Hematopoietic multipotent progenitor cell treated with erythropoietin and hydrocortisone succinate and interleukin-3 and kit ligand, for 4 days (in vitro differentiated cells): ENCODE measurements at regions not wholly inside any gene's neighbourhood (a gene's known extent, or its start where the extent isn't known, plus 50 kb on each side); places are given as distances from the start of the nearest gene placed in this dataset.

ENCODE experiments used
- DNase-seq: peaks from one replicate; pipeline ENCODE4 v3.0.0-alpha.2; 2015

GRCh38 chrX:14476205-14476604, 53.1 kb upstream of the GLRA2 start:
- no peak for DNase-seq

DNA sequence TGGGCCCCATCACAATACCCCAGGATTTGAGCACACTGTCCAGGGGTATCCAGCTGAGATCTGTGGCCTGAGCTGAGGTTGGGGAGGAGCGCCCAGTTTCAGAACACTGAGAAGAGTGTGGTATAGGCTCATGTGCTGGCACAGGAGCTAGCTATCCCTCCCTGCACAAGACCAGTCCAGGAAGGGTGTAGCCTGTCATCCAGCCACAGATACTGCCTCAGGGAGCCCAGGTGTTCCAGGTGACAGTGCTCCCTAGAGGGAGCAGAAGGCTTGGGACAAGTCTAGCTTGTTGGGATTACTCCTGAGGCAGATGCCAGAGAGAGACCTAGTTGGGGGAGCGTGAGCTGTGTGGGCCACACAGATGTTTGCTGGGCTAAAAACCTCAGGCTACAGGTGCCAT, 79.6 kb upstream of the GLRA2 start:
- no peak for DNase-seq

DNA sequence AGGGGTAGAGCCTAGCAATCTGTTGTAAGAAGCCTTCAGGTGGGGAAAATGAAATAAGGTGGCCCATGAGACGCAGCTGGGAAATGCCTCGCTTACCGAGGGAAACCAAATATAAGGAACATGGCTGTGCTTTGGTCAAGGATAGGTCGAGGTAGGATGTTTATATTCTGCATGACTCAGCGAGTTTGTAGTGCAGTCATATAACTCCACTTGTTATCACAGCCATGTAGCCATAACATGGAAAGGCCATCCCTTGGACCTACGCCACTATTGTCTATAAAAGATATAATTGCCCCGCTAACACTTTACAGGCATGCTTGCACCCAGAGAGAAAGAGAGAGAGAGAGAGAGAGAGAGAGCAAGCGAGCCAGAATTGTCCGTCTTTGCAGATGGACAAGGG, 80.9 kb upstream of the GLRA2 start:
- DNase-seq: no peak

- DNase-seq: no peak
These were observed 89.2 kb upstream of the GLRA2 start for GRCh38 chrX:14440106-14440505.

- DNase-seq: no peak
These were observed 101.7 kb upstream of the GLRA2 start for GRCh38 chrX:14427614-14428013.

DNA sequence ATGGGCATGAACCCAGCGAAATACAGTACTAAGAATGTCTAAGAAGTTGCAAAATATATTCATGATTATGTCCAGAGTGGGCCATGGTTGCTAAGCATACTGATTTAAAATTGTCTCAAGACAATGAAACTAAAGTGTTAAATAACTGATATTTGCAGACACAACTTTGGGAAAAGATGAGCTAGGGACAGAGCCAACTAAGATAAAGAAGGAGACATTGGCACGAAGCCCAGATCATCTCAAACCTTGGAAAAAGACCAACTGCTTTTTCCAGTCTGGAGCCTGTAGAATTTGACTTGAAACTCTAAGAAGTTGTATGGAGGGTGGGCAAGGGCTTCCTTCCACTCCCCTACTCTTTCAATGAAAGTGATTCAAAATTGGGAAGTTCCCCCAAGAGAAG, 108.5 kb upstream of the GLRA2 start:
- DNase-seq: no peak

- no peak for DNase-seq
These were observed 116.7 kb upstream of the GLRA2 start for GRCh38 chrX:14412686-14413085.

- DNase-seq: no peak
These were observed 118.0 kb upstream of the GLRA2 start for GRCh38 chrX:14411326-14411725.

DNA sequence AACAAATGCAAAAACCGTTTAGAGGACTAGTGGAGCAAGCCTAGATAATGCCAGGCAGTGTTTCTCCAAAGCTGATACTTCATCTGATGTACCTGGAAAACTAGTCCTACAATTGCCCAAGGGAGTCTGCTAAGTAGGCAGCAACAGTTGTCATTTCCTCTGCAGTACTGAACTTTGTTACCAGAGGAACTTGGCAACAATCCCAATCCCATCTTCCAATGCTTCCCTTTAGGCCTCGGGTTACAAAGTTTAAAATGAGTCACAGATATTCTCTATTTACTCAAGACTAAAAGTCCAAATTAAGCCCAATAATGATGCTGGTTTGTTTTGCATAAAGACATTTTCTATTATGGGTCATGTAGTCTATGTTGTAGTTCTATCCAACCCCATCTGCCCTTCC, 120.0 kb upstream of the GLRA2 start:
- DNase-seq: no peak

DNA sequence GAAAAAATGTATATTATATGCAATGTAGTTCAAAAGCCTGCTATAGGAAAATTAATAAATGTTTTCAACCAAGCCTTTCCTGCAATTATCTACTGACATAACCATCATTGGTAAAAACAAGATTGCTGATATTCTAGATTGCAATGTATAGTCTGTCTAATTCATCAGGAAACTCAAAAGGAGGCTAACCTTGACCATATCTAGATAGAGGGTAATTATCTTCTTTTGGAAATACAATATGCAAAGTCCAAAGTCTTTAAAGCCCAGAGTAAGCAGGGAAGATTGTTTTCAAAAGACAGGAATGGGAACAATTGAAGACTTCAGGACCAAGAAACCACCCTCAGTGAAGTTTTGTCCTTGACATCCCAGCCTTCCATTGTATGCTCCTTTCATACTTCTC, 123.1 kb upstream of the GLRA2 start:
- DNase-seq: no peak

GRCh38 chrX:14398725-14399124, 130.6 kb upstream of the GLRA2 start:
- DNase-seq: no peak

- no peak for DNase-seq
These were observed 139.7 kb upstream of the GLRA2 start for GRCh38 chrX:14389682-14390081.

DNA sequence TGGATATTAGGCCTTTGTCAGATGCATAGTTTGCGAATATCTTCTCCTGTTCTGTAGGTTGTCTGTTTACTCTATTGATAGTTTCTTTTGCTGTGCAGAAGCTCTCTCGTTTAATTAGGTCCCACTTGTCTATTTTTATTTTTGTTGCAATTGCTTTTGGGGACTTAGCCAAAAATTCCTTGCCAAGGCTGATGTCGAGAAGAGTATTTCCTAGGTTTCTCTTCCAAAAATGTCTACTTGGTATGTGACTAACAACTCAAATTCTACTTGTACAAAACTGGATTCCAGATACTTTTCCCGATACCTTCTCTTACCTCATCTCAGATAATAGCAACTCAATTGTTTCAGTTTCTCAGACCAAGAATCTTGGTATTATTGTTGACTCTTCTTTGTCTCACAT, 142.4 kb upstream of the GLRA2 start:
- DNase-seq: no peak

- DNase-seq: no peak
These were observed 149.3 kb upstream of the GLRA2 start for GRCh38 chrX:14380044-14380443.

- DNase-seq: no peak
These were observed 151.9 kb upstream of the GLRA2 start for GRCh38 chrX:14377427-14377826.

- no peak for DNase-seq
These were observed 165.6 kb upstream of the GLRA2 start for GRCh38 chrX:14363728-14364127.

- no peak for DNase-seq
These were observed 166.6 kb upstream of the GLRA2 start for GRCh38 chrX:14362721-14363120.

DNA sequence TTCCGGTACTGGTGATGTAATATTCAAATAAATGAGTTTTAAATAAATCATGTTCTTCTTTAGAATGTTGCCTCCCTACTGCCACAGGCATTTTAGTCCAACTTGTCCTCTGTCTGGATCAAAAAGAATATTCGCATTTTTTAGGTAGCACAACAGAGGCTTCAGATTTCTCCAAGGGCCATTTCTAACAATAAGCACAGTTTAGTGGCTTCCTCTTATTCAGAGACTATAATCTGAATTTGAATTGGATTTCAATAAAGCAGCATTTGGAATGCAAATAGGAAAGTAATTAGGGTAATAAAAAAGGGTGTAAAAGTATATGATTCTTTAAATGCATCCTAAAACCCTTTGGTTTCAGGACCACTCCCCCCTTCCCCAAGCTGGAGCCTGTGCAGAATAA, 167.9 kb upstream of the GLRA2 start:
- DNase-seq: no peak

GRCh38 chrX:14359727-14360126, 169.6 kb upstream of the GLRA2 start:
- no peak for DNase-seq

DNA sequence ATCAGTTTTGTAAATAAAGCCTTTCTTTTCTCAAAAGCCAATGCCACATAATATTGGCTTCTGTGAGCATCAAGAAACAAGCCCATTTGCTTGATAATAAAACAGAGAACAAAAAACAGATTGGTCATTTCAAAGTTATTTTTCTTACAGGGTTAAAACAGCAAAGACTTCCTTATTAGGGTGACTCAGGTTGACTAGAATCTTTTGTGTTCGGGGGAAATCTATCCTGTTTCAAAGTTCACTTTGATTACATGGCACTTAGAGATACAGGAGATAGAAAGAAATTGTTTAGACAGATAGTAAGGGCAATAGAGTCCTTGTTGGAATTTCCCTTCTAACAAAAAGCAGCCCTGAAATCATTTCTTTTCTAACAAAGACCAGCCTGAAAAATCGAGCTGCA, 170.0 kb upstream of the GLRA2 start:
- no peak for DNase-seq

GRCh38 chrX:14357314-14357713, 172.0 kb upstream of the GLRA2 start:
- DNase-seq: no peak

GRCh38 chrX:14356401-14356800, 172.9 kb upstream of the GLRA2 start:
- DNase-seq: no peak

DNA sequence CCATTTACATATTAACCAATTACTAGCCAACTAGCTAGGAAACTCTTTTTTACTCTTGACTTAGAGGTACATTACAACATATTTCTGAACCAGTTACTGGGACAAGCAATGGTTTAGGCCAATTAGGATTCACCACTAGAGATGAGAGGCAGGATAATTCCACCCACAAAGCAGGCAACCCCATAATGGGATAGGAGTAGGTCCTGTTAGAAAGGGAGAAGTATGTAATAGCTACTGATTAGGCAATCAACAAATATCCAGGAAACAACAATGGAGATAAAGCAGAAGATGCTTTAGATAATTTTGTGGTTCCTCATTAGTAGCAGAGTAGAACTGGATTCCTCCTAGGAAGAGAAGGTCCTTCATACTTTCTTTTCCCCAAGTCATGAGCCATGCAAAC, 173.8 kb upstream of the GLRA2 start:
- no peak for DNase-seq

GRCh38 chrX:14354521-14354920, 174.8 kb upstream of the GLRA2 start:
- DNase-seq: no peak

DNA sequence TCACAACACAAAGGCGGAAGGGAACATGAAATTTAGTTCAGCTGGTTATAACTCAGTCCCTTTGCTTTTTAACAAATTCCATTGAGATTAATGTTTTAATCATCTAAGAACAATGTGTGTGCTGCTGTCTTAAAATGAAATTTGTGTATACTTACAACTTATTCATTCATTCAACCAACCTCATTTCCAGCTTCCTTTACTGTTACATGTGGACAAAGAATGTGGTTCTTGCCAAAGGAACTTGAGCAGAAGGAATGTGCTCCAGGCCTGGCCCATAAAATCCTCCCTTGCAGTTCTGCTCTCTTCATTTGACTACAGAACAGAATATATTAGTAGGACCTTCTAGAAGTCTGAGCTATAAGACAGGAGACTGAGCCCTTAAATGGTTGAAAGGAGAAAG, 176.8 kb upstream of the GLRA2 start:
- DNase-seq: no peak

DNA sequence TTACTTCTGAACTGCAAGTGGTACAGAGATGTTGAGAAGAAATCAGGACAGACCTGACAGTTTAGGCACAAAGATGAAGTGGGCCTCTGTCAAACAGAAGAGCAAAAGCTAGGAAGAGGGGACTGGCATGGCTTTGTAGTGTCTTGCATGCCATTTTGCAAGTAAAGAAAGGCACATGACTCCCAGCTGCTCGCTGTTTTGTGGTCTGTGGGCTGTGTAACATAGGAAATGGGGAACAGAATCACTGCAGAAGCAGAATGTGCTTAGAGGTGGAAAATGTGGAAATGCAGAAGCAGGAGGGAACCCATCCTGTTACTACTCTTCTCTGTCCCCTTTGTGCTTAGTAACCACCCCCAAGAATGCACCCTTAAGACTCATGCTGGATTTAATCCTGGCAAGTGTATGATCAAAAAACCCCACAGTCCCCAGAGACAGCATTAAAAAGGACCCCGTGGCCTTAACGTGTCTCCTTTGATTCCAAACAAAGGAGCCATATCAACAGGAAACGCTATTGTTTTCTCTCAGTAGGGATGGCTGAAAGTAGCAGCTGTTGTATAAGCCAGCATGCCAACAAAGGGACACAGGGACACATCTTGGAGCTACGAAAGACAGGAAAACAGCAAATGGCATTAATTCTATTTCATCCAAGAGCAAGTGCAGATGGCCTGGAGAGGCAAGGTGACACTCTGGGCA, 177.6 kb upstream of the GLRA2 start:
- peak; percentile 1 for DNase-seq
